ENCODE measurements at regions not wholly inside any gene's neighbourhood (a gene's known extent, or its start where the extent isn't known, plus 50 kb on each side); places are given as distances from the start of the nearest gene placed in this dataset.

DNA sequence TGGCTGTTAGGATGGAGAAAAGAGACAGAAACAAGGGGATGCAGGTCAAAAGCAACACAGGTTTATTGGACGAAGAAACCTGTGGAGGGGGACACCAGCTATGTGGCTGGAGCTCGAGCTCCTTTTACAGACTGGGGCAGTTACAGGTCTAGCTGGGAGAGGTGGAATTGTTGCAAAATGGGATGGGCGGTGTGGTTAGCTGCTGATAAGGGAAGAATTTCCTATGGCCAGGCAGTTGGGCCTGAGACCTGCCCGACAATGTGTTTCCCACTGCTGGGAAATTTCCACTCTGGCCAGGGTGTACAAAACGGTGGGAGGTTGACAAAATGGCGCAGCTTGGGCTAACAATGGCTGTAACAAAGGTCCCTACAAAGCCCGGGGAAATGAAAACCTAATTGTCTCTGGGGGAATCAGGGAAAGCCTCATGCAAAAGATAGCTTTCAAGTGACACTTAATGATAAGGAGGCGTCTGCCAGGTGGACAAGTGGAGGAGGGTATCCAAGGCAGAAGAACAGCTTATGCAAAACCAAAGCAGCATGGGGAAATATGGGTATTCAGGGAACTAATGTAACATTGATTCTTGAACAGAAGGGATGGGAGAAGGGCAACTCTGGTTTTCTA is 137.4 kb upstream of the SGO1 start:
- H3K36me3 ChIP-seq: no peaks in the 10 kb centered on the region
- no peaks in the 10 kb centered on the region for H3K27me3 ChIP-seq
- H3K27ac ChIP-seq: no peak overlapping the region
- no peaks in the 10 kb centered on the region for H3K4me1 ChIP-seq
- intact Hi-C loops (cut with DNase I): no loop called here
- DNase-seq: no peak
- H3K9me3 ChIP-seq: no peaks in the 10 kb centered on the region
- 82 to 91% methylated on average over 8 of the region's 8 CpGs for WGBS, 2 donors
- no peak overlapping the region for H3K4me3 ChIP-seq (replicated peaks in 1 of 3)
- TF ChIP-seq POLR2A (IDR thresholded peaks at IDR 0.05): no peak
- TF ChIP-seq, protein P1, sequence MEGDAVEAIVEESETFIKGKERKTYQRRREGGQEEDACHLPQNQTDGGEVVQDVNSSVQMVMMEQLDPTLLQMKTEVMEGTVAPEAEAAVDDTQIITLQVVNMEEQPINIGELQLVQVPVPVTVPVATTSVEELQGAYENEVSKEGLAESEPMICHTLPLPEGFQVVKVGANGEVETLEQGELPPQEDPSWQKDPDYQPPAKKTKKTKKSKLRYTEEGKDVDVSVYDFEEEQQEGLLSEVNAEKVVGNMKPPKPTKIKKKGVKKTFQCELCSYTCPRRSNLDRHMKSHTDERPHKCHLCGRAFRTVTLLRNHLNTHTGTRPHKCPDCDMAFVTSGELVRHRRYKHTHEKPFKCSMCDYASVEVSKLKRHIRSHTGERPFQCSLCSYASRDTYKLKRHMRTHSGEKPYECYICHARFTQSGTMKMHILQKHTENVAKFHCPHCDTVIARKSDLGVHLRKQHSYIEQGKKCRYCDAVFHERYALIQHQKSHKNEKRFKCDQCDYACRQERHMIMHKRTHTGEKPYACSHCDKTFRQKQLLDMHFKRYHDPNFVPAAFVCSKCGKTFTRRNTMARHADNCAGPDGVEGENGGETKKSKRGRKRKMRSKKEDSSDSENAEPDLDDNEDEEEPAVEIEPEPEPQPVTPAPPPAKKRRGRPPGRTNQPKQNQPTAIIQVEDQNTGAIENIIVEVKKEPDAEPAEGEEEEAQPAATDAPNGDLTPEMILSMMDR (IDR thresholded peaks at IDR 0.05): no peak

DNA sequence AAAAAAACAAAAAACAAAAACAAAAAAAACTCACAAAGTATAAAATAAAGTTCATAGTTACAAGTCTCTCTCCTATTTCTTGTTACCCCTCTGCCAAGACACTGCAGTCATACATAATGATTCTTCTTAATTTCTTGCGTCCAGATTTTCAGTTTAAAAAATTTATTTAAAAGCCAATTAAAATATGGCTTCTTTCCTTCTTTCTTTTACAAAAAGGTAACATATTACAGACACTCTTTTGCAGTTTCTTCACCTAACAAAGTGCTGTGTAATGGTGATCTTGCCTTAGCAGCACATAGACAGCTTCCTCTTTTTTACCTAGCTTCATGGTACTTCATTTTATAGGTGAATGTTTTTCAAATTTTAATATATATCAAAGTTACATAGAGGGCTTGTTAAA is 136.1 kb upstream of the SGO1 start:
- intact Hi-C loops (cut with DNase I): no loop called here

DNA sequence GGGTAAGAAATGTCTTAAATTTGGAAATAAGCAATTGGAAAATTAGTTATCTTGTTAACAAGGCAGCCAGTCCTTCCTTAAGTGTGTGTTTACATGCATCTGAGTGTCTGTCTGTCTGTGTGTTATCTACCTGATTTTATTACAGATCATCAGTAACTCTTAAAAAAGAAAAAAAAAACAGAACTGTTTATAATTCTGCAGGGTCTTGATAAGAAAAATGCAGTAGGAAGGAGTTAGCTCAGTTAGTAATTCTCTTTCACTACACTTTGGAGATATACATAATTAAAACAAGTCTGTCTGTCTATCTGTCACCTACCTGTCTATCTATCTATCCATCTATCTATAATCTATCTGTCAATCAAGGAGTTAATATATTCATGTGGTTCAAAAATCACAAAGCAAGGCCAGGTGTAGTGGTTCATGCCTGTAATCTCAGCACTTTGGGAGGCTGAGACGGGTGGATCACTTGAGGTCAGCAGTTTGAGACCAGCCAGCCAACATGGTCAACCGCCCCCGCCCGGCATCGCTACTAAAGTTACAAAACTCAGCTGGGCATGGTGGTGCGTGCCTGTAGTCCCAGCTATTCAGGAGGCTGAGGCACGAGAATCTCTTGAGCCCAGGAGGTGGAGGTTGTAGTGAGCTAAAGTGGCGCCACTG is 135.5 kb upstream of the SGO1 start:
- H3K4me3 ChIP-seq (replicated peaks in 1 of 3): no peak overlapping the region
- DNase-seq: no peak
- intact Hi-C loops (cut with DNase I): no loop called here
- H3K4me1 ChIP-seq: no peaks in the 10 kb centered on the region
- H3K27ac ChIP-seq: no peak overlapping the region
- H3K9me3 ChIP-seq: no peaks in the 10 kb centered on the region
- H3K27me3 ChIP-seq: no peaks in the 10 kb centered on the region
- H3K36me3 ChIP-seq: no peaks in the 10 kb centered on the region
- WGBS, 2 donors: 95 to 96% methylated on average over 8 of the region's 8 CpGs
- TF ChIP-seq, protein P1 (IDR thresholded peaks at IDR 0.05): no peak
- no peak for TF ChIP-seq POLR2A (IDR thresholded peaks at IDR 0.05)

More for the DNA sequence above, 136.1 kb upstream of the SGO1 start:
- H3K4me1 ChIP-seq: no peaks in the 10 kb centered on the region
- DNase-seq: no peak
- TF ChIP-seq, protein P1 (IDR thresholded peaks at IDR 0.05): no peak
- no peak for TF ChIP-seq POLR2A (IDR thresholded peaks at IDR 0.05)
- H3K9me3 ChIP-seq: no peaks in the 10 kb centered on the region
- H3K4me3 ChIP-seq (replicated peaks in 1 of 3): no peak overlapping the region
- no peak overlapping the region for H3K27ac ChIP-seq
- 89 to 94% methylated on average over 1 of the region's 1 CpG for WGBS, 2 donors
- H3K36me3 ChIP-seq: no peaks in the 10 kb centered on the region
- no peaks in the 10 kb centered on the region for H3K27me3 ChIP-seq

DNA sequence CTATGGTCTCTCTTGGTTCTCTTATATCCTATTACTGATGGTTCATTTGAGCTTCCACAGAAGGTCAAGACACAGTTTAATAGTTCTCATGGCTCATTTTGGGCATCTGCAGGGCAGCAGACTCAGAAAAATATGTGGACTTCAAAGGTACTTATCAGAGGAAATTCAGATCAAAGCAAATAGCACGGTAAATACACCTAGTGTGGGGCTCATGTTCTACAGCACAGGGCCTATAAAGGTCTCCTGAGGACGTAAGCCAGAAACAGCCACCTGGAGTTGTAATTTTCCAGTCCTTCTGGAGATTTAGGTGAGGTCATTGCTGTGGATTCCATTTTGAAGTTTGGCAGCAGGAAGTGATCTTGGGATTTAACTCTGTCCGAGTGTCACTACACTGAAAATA is 134.5 kb upstream of the SGO1 start:
- WGBS, 2 donors: 80 to 81% methylated on average over 3 of the region's 3 CpGs
- Histone ChIP-seq H3K27ac (no peak overlapping the region), H3K9me3 (no peaks in the 10 kb centered on the region), H3K27me3 (no peaks in the 10 kb centered on the region), H3K4me3 (replicated peaks in 1 of 3) (no peak overlapping the region), H3K4me1 (no peaks in the 10 kb centered on the region), H3K36me3 (no peaks in the 10 kb centered on the region)
- TF ChIP-seq, protein P1 (IDR thresholded peaks at IDR 0.05): no peak
- no peak for TF ChIP-seq POLR2A (IDR thresholded peaks at IDR 0.05)
- intact Hi-C loops (cut with DNase I): no loop called here
- no peak for DNase-seq

DNA sequence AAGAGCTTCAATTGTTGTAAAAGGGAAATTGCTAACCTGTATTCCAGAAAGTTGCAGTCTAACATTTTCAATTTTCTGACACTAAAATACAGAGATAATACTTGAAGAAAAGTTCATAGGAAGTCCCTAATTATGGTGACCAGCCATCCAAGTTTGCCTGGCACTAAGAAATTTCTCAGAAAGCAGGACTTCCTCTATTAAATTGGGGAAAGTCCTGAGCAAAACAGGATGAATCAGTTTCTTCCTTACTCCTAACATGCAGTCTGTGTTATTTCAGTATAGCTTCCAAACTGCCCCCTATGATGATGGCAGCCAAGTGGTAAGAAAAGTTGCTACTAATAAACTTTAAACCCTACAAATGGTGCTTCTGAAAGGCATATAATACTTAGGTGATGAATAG is 133.5 kb upstream of the SGO1 start:
- no peaks in the 10 kb centered on the region for H3K4me1 ChIP-seq
- H3K27ac ChIP-seq: no peak overlapping the region
- no peak overlapping the region for H3K4me3 ChIP-seq (replicated peaks in 1 of 3)
- no peak for DNase-seq
- no peaks in the 10 kb centered on the region for H3K9me3 ChIP-seq
- no peak for TF ChIP-seq POLR2A (IDR thresholded peaks at IDR 0.05)
- TF ChIP-seq, protein P1 (IDR thresholded peaks at IDR 0.05): no peak
- intact Hi-C loops (cut with DNase I): no loop called here
- H3K36me3 ChIP-seq: no peaks in the 10 kb centered on the region
- no peaks in the 10 kb centered on the region for H3K27me3 ChIP-seq

All from thyroid gland (tissue), 4 donors.